DMS153 (cell line): ENCODE measurements at regions not wholly inside any gene's neighbourhood (a gene's known extent, or its start where the extent isn't known, plus 50 kb on each side); places are given as distances from the start of the nearest gene placed in this dataset.

Source experiments
- DNase-seq: peaks from one replicate; lab custom pipeline; 2025; lab: John Stamatoyannopoulos, UW

- DNase-seq = no peak
These were observed 798.6 kb upstream of the PCDH9 start for GRCh38 chr13:68028701-68029100.

GRCh38 chr13:68027306-68027705, 797.2 kb upstream of the PCDH9 start:
- no peak for DNase-seq

DNA sequence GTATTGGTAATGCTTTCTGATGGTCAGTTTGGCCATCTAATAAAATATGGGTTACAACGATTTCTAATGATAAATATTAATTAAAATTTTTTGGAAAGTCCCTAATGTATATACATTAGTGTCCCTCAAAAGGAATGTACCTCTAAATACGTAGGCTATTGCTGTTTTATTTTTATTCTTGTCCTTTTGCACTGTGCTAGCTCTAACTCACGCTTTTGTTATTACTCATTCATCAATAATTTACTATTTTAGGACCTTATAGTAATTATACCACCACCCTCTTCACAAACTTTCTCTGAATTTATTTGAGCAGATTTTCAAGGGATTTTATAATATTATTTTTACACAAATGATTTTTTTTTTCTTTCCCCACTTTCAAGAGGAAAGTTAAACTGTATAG, 795.9 kb upstream of the PCDH9 start:
- no peak for DNase-seq

GRCh38 chr13:68025604-68026003, 795.5 kb upstream of the PCDH9 start:
- no peak for DNase-seq

- DNase-seq = no peak
These were observed 793.9 kb upstream of the PCDH9 start for GRCh38 chr13:68023838-68024581.

DNA sequence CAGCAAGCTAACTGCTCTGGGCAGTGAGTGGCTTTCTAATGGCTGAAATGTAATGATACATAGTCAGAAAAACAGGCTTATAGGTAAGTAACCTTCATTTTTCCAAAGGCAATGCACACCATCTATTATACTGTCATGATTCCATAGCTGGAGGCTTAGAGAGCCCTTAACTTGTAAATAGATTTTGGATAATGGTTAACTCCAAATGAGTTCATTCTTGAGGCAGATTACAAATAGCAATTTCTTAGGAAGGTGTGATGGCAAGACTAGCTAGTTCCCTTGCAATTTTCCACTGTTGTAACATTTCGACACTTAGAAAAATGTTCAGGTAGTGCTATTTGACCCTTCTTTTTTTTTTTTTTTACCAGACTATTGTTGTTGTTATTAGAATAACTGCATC, 789.8 kb upstream of the PCDH9 start:
- DNase-seq = no peak

DNA sequence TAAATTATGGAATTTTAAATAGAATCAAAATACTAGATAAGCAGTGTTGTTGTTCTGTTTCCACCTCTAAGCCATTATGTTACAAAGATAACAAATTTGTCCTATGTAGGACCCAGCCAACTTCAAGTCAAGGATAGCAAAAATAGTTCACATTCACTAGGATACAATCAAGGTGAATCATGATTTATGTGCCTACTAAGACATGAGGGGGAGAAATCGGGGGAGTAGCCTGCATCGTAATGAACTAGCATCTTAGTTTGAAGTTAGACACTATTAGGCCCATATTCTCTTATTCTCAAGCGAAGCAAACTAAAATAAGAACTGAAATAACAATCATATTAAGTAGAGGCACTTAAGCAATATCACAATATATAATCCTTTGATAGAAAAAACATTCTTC, 779.4 kb upstream of the PCDH9 start:
- DNase-seq = no peak

GRCh38 chr13:68007576-68007975, 777.4 kb upstream of the PCDH9 start:
- no peak for DNase-seq

GRCh38 chr13:67996101-67996500, 766.0 kb upstream of the PCDH9 start:
- no peak for DNase-seq

- DNase-seq = no peak
These were observed 760.7 kb upstream of the PCDH9 start for GRCh38 chr13:67990868-67991267.

DNA sequence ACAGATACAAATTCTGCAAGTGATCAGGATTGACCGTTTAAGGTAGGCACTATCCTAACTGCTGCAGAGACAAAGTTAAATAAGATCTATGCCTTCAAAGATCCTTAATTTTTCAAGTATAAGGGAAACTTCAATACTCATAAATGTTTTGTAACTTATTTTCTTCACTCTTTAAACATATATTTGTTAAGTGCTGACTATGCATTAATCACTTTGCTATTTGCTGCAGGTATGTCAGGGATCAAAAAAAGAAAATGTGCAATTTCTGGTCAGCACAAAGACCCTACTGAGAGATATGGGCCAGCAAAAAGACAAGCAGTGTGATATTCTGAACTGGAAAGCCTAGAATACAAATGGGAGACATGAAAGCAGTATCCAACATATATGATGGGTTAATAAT, 756.1 kb upstream of the PCDH9 start:
- no peak for DNase-seq

DNA sequence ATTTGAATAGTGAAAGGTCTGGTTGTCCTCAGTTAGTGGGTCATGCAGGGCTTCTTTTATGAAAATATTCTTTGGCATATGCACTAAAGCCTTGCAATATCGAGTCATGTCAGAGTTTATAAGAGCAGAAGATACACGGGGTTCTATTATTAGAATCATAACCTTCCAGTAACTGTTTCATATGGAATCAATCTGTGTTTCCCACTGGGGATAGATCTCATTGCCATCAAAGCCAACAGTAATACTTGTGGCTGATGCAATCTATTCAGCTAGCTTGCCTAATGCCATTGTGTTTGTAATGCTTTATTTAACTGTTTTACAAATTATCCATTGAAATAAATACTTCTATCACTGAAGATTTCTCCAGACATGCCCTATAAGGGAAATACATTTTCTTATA, 746.9 kb upstream of the PCDH9 start:
- no peak for DNase-seq

DNA sequence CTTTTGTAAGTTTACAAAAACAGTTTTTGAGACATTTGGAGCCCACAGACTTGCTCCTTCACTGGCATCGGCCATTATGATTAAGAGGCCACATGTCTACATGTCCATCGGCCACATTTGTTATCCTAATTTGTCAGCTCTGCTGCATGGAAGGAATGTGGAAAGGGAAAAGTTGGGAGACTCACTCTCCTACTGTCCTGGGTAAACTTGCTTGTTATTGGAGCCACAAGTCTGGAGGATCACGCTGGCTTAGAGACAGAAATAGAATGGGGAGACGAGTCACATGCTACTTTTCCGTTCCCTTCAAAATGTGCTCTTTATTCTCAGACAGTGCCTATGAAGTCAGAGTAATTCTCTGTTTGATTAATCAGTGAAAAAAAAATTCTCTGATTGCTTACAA, 741.2 kb upstream of the PCDH9 start:
- no peak for DNase-seq

GRCh38 chr13:67967031-67967430, 736.9 kb upstream of the PCDH9 start:
- DNase-seq = no peak

- DNase-seq = no peak
These were observed 735.9 kb upstream of the PCDH9 start for GRCh38 chr13:67966065-67966464.

- no peak for DNase-seq
These were observed 734.9 kb upstream of the PCDH9 start for GRCh38 chr13:67964986-67965385.

DNA sequence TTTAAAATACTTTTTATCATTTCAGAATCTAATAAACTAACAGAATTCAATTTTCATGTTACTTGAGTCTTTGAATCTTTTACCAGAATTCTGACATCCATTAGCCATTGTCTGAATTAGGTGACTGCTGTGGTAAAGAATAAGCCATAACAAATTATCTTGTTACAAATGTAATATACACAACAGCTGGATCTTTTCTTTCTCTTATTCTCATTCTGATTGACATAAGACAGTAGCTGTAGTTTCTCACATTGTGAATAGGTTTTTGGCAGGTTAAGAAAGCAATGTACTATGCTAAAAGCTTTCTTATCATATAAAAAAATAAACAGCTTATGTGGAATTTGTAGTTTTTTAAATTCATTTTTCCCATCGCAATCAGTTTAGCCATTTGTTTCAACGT, 734.0 kb upstream of the PCDH9 start:
- DNase-seq = no peak

- DNase-seq = no peak
These were observed 731.2 kb upstream of the PCDH9 start for GRCh38 chr13:67961331-67961730.

- no peak for DNase-seq
These were observed 721.3 kb upstream of the PCDH9 start for GRCh38 chr13:67951431-67951830.

- DNase-seq = no peak
These were observed 720.5 kb upstream of the PCDH9 start for GRCh38 chr13:67950603-67951002.

DNA sequence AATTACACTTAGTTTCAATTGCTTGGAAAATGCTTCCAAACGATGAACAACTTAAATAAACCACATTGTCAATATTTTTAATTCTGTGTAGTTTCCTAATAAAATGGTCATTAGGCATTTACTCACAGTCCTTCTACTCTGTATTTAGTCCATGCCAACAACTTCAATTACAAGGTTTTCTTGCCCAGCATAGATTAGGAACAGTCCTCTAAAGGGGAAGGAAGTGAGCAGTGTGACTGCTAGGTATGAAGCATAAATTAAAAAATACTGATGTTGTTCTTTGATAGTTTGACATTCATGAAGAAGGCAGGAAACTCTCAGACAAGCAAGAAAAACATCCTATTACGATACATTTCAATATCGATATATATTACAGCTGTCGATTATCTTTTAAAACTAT, 716.0 kb upstream of the PCDH9 start:
- DNase-seq = no peak

- no peak for DNase-seq
These were observed 713.0 kb upstream of the PCDH9 start for GRCh38 chr13:67943116-67943515.

- no peak for DNase-seq
These were observed 705.5 kb upstream of the PCDH9 start for GRCh38 chr13:67935626-67936025.

DNA sequence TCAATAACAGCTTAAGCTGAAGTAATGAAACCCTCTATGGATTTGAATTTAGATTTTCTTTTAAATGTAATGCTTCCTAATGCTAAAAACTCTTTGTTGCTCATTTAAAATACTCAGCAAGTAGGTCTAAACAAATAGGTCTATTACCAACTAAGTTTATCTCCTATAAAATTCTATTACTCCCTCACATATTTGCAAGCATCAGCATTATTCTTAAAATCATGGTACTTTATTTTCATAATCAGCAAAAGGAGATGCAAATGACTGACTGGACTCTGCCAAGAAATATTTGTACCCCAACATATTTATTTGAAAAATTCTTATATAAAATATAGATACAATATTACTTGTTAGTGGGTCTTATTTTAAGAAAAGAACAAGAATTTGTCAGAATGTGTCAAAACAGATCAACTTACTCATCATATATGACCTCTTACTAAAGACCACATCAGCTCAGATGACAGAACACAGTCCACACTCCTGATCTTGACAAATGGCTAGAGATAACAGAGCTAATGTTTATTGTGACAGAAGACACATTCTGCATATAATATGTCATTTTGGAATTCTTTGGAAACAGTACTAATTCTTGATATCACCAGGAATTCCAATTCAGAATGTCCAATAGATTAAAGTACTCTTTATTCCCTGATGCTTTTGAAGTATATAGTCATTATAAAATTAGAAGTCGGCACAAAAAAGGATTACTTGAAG, 704.6 kb upstream of the PCDH9 start:
- no peak for DNase-seq
